Testis (tissue), 2 donors: ENCODE measurements at regions not wholly inside any gene's neighbourhood (a gene's known extent, or its start where the extent isn't known, plus 50 kb on each side); places are given as distances from the start of the nearest gene placed in this dataset.

Source experiments
- POLR2A ChIP-seq: fragments of 450-650 bp; IDR thresholded peaks from one replicate; pipeline ENCODE4 v1.6.1; 2017; ENCODE audit warnings: antibody characterized with exemption, mild to moderate bottlenecking, moderate library complexity
- TF ChIP-seq, protein P1 (sequence below), 3 experiments: fragments of 450-650 bp in 2 of 3; fragments of 200-600 bp in 1 of 3; sonication (generic) in 1 of 3; IDR thresholded peaks; one replicate each; pipeline ENCODE4 v1.5.1; 2016 to 2019; ENCODE audit warnings: antibody characterized with exemption in 3 of 3, mild to moderate bottlenecking in 2 of 3, moderate library complexity in 1 of 3

DNA sequence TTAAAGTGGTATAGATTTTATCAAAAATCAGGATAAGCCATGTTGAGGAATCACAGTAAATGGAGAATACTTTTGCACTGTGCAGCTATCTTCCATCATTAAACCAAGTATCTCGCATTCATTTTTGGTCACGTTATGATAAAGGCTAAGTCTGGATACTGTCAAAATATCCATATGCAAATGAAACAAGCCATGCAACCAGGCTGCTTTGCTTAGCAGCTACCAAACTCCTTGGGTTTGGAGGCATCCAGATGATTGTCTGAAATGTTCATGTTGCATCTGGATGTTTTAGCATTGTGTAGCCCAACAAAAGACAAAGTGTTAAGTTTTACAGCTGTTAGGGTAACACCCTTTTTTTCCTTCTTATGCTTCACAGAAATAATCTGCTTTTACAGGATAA lies 322.9 kb upstream of the MDFIC2 start:
- TF ChIP-seq, protein P1, sequence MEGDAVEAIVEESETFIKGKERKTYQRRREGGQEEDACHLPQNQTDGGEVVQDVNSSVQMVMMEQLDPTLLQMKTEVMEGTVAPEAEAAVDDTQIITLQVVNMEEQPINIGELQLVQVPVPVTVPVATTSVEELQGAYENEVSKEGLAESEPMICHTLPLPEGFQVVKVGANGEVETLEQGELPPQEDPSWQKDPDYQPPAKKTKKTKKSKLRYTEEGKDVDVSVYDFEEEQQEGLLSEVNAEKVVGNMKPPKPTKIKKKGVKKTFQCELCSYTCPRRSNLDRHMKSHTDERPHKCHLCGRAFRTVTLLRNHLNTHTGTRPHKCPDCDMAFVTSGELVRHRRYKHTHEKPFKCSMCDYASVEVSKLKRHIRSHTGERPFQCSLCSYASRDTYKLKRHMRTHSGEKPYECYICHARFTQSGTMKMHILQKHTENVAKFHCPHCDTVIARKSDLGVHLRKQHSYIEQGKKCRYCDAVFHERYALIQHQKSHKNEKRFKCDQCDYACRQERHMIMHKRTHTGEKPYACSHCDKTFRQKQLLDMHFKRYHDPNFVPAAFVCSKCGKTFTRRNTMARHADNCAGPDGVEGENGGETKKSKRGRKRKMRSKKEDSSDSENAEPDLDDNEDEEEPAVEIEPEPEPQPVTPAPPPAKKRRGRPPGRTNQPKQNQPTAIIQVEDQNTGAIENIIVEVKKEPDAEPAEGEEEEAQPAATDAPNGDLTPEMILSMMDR (IDR thresholded peaks at IDR 0.05) = no peak
- TF ChIP-seq POLR2A = no peak
